ENCODE measurements at regions not wholly inside any gene's neighbourhood (a gene's known extent, or its start where the extent isn't known, plus 50 kb on each side); places are given as distances from the start of the nearest gene placed in this dataset.

GRCh38 chr3:4060064-4060463 is 243.1 kb upstream of the SETMAR start:
- DNase-seq: no peak
- peaks cover 19% of the 10 kb centered on the region in 2 donors for H3K4me1 ChIP-seq (ENCODE audit: control insufficient read depth in 1 of 2, insufficient read depth in 2 of 2, low read length in 2 of 2)
- peak overlapping the region in 1 of 7 donors; percentile 72 for H3K27ac Mint-ChIP-seq
- peaks cover 0 to 2% (median 1%) of the 10 kb centered on the region in 3 donors for H3K27me3 Mint-ChIP-seq (ENCODE audit: low read depth in 3 of 3)
- intact Hi-C loops (cut with micrococcal nuclease): no loop called here
- H3K4me3 ChIP-seq (replicated peaks in 1 of 3; ENCODE audit: low read depth in 2 of 3, low read length in 3 of 3): no peak overlapping the region
- peaks cover 30% of the 10 kb centered on the region for H3K4me1 Mint-ChIP-seq
- H4K20me1 ChIP-seq (ENCODE audit: insufficient read depth, low read length): no peaks in the 10 kb centered on the region
- no peaks in the 10 kb centered on the region for H3K79me2 ChIP-seq (ENCODE audit: insufficient read depth, low read length)
- H3K36me3 Mint-ChIP-seq: no peaks in the 10 kb centered on the region
- no peak overlapping the region for H3K27ac ChIP-seq (ENCODE audit: low read depth in 1 of 2, low read length in 2 of 2)
- no peaks in the 10 kb centered on the region for H3K36me3 ChIP-seq (replicated peaks in 1 of 2; ENCODE audit: control insufficient read depth in 1 of 2, insufficient read depth in 2 of 2, low read length in 2 of 2)
- no peak overlapping the region for H3K9ac ChIP-seq (ENCODE audit: insufficient read depth, low read length, poor library complexity, severe bottlenecking)
- H3K4me2 ChIP-seq (replicated peaks; ENCODE audit: extremely low read depth, low read length, poor library complexity, severe bottlenecking): no peak overlapping the region
- no CpG with 5 or more reads among the region's 5 CpGs for WGBS (ENCODE audit: insufficient coverage)
- no peaks in the 10 kb centered on the region for H3K27me3 ChIP-seq (ENCODE audit: control insufficient read depth in 2 of 2, insufficient read depth in 2 of 2, low read length in 2 of 2)
- no peak for TF ChIP-seq CTCF (IDR thresholded peaks at IDR 0.05)
- peaks cover 0 to 3% (median 0%) of the 10 kb centered on the region in 7 donors for H3K9me3 Mint-ChIP-seq
- no peak overlapping the region for H2AFZ ChIP-seq (ENCODE audit: insufficient read depth, low read depth, low read length, poor library complexity, severe bottlenecking)
- H3K4me3 Mint-ChIP-seq: no peak overlapping the region
- H3K9me3 ChIP-seq (replicated peaks in 1 of 2; ENCODE audit: control insufficient read depth in 1 of 2, insufficient read depth in 1 of 2, low read length in 2 of 2): no peaks in the 10 kb centered on the region

- WGBS (ENCODE audit: insufficient coverage): no CpG with 5 or more reads among the region's 1 CpG
- H4K20me1 ChIP-seq (ENCODE audit: insufficient read depth, low read length): no peaks in the 10 kb centered on the region
- Mint-ChIP-seq H3K27me3 (ENCODE audit: low read depth in 3 of 3) (peaks cover 0 to 2% (median 1%) of the 10 kb centered on the region in 3 donors), H3K27ac (no peak overlapping the region), H3K36me3 (no peaks in the 10 kb centered on the region), H3K4me1 (peaks cover 35% of the 10 kb centered on the region), H3K4me3 (no peak overlapping the region), H3K9me3 (peaks cover 0 to 3% (median 0%) of the 10 kb centered on the region in 7 donors)
- H3K79me2 ChIP-seq (ENCODE audit: insufficient read depth, low read length): no peaks in the 10 kb centered on the region
- TF ChIP-seq CTCF (IDR thresholded peaks at IDR 0.05): no peak
- no peaks in the 10 kb centered on the region for H3K27me3 ChIP-seq (ENCODE audit: control insufficient read depth in 2 of 2, insufficient read depth in 2 of 2, low read length in 2 of 2)
- no peaks in the 10 kb centered on the region for H3K36me3 ChIP-seq (replicated peaks in 1 of 2; ENCODE audit: control insufficient read depth in 1 of 2, insufficient read depth in 2 of 2, low read length in 2 of 2)
- no peak overlapping the region for H3K4me3 ChIP-seq (replicated peaks in 1 of 3; ENCODE audit: low read depth in 2 of 3, low read length in 3 of 3)
- H3K9ac ChIP-seq (ENCODE audit: insufficient read depth, low read length, poor library complexity, severe bottlenecking): no peak overlapping the region
- intact Hi-C loops (cut with micrococcal nuclease): no loop called here
- no peak for DNase-seq
- no peak overlapping the region for H2AFZ ChIP-seq (ENCODE audit: insufficient read depth, low read depth, low read length, poor library complexity, severe bottlenecking)
- H3K27ac ChIP-seq (ENCODE audit: low read depth in 1 of 2, low read length in 2 of 2): no peak overlapping the region
- peaks cover 19% of the 10 kb centered on the region in 2 donors for H3K4me1 ChIP-seq (ENCODE audit: control insufficient read depth in 1 of 2, insufficient read depth in 2 of 2, low read length in 2 of 2)
- no peaks in the 10 kb centered on the region for H3K9me3 ChIP-seq (replicated peaks in 1 of 2; ENCODE audit: control insufficient read depth in 1 of 2, insufficient read depth in 1 of 2, low read length in 2 of 2)
- H3K4me2 ChIP-seq (replicated peaks; ENCODE audit: extremely low read depth, low read length, poor library complexity, severe bottlenecking): no peak overlapping the region
Observed at GRCh38 chr3:4060603-4061002, 242.6 kb upstream of the SETMAR start.
